ENCODE measurements at regions not wholly inside any gene's neighbourhood (a gene's known extent, or its start where the extent isn't known, plus 50 kb on each side); places are given as distances from the start of the nearest gene placed in this dataset.
"Not testable (repeated sequence)": the region's sequence is repeated elsewhere in the genome, so short reads cannot be mapped to it uniquely, and the experiment has no call there.

DNA sequence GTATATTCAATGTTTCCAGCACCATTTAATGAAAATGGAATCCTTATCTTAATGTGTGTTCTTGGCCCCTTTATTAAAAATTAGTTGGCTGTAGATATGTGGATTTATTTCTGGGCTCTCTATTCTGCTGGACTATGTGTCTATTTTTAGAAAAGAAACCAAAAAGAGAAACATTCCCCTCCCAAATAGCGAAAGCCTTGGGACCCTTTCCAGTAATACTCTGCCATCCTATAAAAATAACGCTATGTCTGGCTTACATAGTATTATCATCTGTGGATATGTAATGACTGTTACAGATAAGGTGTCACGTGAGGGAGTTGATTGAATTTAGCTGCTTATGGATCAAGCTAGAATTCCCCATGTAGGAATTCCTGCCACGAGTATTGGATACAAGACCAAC lies 279.3 kb upstream of the KIF2B start:
- in situ Hi-C loops (cut with HindIII; ENCODE audit: low pct_unique_long_range_greater_than_20kb, low sequenced_read_pairs) = no loop called here
- no peak for DNase-seq (ENCODE audit: low read depth)

- no peak for DNase-seq (ENCODE audit: low read depth)
- in situ Hi-C loops (cut with HindIII; ENCODE audit: low pct_unique_long_range_greater_than_20kb, low sequenced_read_pairs) = no loop called here
Measured at GRCh38 chr17:53538129-53538617, 284.6 kb upstream of the KIF2B start.

GRCh38 chr17:53527473-53527872 lies 295.3 kb upstream of the KIF2B start:
- no peak for DNase-seq (ENCODE audit: low read depth)
- in situ Hi-C loops (cut with HindIII; ENCODE audit: low pct_unique_long_range_greater_than_20kb, low sequenced_read_pairs) = no loop called here

DNA sequence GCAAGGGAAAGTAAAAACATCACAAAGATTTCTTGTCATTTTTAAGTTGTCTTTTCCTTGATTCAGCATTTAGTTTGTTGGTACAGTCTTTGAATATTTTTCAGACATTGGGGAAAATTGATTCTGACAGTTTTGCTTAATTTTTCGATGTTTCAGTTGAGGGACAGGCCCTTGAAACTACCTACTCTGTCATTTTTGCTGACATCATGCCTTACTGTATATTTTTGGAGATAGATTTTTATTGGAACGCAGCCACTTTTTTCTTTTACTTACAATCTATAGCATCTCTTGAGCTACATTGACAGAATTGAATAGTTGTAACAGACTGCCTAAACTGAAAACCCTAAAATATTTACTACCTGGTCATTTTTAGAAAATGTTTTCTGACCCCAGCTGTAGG lies 297.1 kb upstream of the KIF2B start:
- in situ Hi-C loops (cut with HindIII; ENCODE audit: low pct_unique_long_range_greater_than_20kb, low sequenced_read_pairs) = no loop called here
- DNase-seq (ENCODE audit: low read depth) = no peak

DNA sequence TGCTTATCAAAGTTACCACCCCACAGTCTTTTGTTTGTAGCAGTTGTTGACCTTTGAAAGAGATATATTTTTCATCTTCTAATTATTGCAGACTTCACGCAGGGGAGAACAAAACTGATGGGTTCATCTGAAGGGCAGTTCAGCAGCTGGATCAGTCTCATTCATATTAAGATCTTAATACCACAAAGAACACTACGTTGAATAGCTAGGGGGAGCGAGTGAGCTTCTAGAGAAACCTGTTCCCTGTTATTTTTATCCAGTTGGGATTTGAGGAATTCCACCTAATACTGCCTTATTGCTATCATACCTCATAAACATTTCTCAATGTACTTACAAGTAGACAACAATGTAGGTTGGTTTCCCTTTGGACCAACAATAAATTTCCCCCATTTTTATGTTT lies 306.1 kb upstream of the KIF2B start:
- DNase-seq (ENCODE audit: low read depth) = peak; percentile 7
- in situ Hi-C loops (cut with HindIII; ENCODE audit: low pct_unique_long_range_greater_than_20kb, low sequenced_read_pairs) = no loop called here

DNA sequence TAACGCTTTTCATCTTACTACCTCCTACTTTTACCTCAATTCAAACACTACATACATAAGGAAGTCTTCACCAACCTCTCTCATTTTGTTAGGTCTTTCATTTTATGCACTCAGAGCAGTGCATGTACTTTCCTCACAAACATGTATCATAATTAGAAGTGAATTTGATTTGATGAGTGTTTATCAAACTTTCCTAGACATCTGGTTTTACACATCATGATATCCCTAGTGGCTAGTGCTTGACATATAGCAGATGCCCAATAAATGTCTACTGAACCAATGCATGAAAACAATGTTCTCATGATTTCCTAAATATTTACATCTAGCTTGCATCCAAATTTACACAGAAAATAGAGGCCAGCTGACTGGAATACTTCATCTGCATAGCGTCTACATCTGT lies 323.4 kb upstream of the KIF2B start:
- DNase-seq (ENCODE audit: low read depth) = no peak
- in situ Hi-C loops (cut with HindIII; ENCODE audit: low pct_unique_long_range_greater_than_20kb, low sequenced_read_pairs) = no loop called here

GRCh38 chr17:53496356-53496755 lies 326.4 kb upstream of the KIF2B start:
- DNase-seq (ENCODE audit: low read depth) = no peak
- in situ Hi-C loops (cut with HindIII; ENCODE audit: low pct_unique_long_range_greater_than_20kb, low sequenced_read_pairs) = no loop called here

GRCh38 chr17:53492532-53492931 lies 330.2 kb upstream of the KIF2B start:
- in situ Hi-C loops (cut with HindIII; ENCODE audit: low pct_unique_long_range_greater_than_20kb, low sequenced_read_pairs) = no loop called here
- no peak for DNase-seq (ENCODE audit: low read depth)

DNA sequence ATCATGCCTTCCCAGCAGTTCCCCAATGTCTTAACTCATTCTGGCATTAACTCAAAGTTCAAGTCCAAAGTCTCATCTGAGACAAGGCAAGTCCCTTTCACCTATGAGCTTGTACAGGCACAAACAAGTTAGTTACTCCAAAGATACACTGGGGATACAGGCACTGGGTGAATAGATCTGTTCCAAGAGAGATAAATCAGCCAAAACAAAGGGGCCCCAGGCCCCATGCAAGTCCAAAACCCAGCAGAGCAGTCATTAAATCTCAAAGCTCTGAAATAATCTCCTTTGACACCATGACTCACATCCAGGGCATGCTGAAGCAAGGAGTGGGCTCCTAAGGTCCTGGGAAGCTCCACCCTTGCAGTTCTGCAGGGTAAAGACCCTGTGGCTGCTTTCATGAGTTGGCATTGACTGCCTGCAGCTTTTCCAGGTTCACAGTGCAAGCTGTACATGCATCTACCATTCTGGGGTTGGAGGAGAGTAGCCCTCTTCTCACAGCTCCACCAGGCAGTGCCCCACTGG lies 332.2 kb upstream of the KIF2B start:
- in situ Hi-C loops (cut with HindIII; ENCODE audit: low pct_unique_long_range_greater_than_20kb, low sequenced_read_pairs) = no loop called here
- DNase-seq (ENCODE audit: low read depth) = no peak

GRCh38 chr17:53483704-53484103 lies 339.0 kb upstream of the KIF2B start:
- in situ Hi-C loops (cut with HindIII; ENCODE audit: low pct_unique_long_range_greater_than_20kb, low sequenced_read_pairs) = no loop called here
- no peak for DNase-seq (ENCODE audit: low read depth)

- in situ Hi-C loops (cut with HindIII; ENCODE audit: low pct_unique_long_range_greater_than_20kb, low sequenced_read_pairs) = no loop called here
- no peak for DNase-seq (ENCODE audit: low read depth)
Measured at GRCh38 chr17:53475002-53475401, 347.7 kb upstream of the KIF2B start.

- in situ Hi-C loops (cut with HindIII; ENCODE audit: low pct_unique_long_range_greater_than_20kb, low sequenced_read_pairs) = no loop called here
- peak; percentile 44 for DNase-seq (ENCODE audit: low read depth)
Measured at GRCh38 chr17:53472586-53472985, 350.1 kb upstream of the KIF2B start.

GRCh38 chr17:53471514-53471913 lies 351.2 kb upstream of the KIF2B start:
- no peak for DNase-seq (ENCODE audit: low read depth)
- in situ Hi-C loops (cut with HindIII; ENCODE audit: low pct_unique_long_range_greater_than_20kb, low sequenced_read_pairs) = no loop called here

- in situ Hi-C loops (cut with HindIII; ENCODE audit: low pct_unique_long_range_greater_than_20kb, low sequenced_read_pairs) = no loop called here
- no peak for DNase-seq (ENCODE audit: low read depth)
Measured at GRCh38 chr17:53470626-53471025, 352.1 kb upstream of the KIF2B start.

GRCh38 chr17:53466733-53467132 lies 356.0 kb upstream of the KIF2B start:
- in situ Hi-C loops (cut with HindIII; ENCODE audit: low pct_unique_long_range_greater_than_20kb, low sequenced_read_pairs) = no loop called here
- no peak for DNase-seq (ENCODE audit: low read depth)

GRCh38 chr17:53464396-53464795 lies 358.3 kb upstream of the KIF2B start:
- in situ Hi-C loops (cut with HindIII; ENCODE audit: low pct_unique_long_range_greater_than_20kb, low sequenced_read_pairs) = not testable (repeated sequence)
- peak; percentile 18 for DNase-seq (ENCODE audit: low read depth)

- no peak for DNase-seq (ENCODE audit: low read depth)
- in situ Hi-C loops (cut with HindIII; ENCODE audit: low pct_unique_long_range_greater_than_20kb, low sequenced_read_pairs) = no loop called here
Measured at GRCh38 chr17:53463363-53463762, 359.4 kb upstream of the KIF2B start.

DNA sequence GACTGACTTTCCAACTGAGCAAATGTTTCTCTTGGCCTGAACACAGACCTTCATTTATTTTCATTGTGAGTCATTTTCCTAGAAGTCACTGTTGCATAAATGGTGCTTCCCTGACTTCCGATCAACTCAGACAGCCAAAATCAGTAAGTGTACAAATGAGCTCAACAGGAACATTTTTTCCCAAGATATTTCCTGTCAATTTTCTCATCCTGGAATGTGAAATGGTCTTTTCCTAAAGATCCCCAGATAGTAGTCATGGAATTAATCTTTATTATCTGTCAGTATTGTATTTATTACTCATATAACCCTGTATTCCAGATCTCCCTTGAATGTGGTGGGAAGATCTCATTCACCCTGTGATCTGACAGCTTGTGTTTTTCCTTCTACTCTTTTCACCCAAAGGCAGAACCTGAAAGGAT lies 360.3 kb upstream of the KIF2B start:
- in situ Hi-C loops (cut with HindIII; ENCODE audit: low pct_unique_long_range_greater_than_20kb, low sequenced_read_pairs) = no loop called here
- DNase-seq (ENCODE audit: low read depth) = peak; percentile 87

DNA sequence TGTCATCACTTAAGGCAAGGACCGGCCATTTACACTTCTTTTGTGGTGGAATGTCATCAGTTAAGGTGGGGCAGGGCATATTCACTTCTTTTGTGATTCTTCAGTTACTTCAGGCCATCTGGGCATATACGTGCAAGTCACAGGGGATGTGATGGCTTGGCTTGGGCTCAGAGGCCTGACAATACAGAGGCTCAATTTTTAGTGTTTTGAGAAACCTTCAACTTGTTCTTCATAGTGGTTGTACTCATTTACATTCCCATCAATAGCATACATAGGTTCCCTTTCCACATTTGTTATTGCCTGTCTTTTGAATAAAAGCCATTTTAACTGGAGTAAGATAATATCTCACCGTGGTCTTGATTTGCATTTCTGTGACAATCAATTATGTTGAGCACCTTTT lies 366.8 kb upstream of the KIF2B start:
- DNase-seq (ENCODE audit: low read depth); in situ Hi-C loops (cut with HindIII; ENCODE audit: low pct_unique_long_range_greater_than_20kb, low sequenced_read_pairs): not testable (repeated sequence)

DNA sequence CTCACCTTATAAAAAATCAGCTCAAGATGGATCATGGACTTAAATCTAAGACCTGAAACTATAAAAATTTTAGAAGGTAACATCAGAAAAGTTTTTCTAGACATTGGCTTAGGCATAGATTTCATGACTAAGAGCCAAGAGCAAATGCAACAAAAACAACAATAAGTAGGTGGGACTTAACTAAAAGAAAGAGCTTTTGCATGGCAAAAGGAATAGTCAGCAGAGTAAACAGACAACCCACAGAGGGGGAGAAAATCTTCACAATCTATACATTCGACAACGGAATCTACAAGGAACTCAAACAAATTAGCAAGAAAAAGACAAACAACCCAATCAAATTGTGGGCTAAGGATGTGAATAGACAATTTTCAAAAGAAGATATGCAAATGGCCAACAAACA lies 368.4 kb upstream of the KIF2B start:
- in situ Hi-C loops (cut with HindIII; ENCODE audit: low pct_unique_long_range_greater_than_20kb, low sequenced_read_pairs) = no loop called here
- no peak for DNase-seq (ENCODE audit: low read depth)

DNA sequence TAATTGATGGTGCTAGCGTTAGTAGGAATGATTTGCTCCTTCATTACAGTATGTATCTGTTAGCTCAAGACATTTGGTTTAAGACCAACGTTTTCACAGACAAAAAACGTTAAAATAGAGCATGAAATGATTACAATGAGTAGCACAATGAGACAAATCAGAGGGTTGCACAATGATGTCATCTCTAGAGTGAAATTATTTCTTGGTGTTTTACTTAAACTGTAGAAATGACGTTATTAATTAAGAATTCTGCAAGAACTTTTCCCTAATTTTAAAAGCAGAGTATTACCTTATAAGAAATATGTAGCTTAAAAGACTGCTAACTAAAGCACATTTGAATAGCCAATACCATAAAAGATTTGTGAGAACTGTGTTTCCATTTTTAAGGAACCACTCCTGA lies 373.4 kb upstream of the KIF2B start:
- in situ Hi-C loops (cut with HindIII; ENCODE audit: low pct_unique_long_range_greater_than_20kb, low sequenced_read_pairs) = no loop called here
- no peak for DNase-seq (ENCODE audit: low read depth)

Data from Caki2 (cell line).